K562 (cell line): ENCODE measurements at regions not wholly inside any gene's neighbourhood (a gene's known extent, or its start where the extent isn't known, plus 50 kb on each side); places are given as distances from the start of the nearest gene placed in this dataset.

ENCODE experiments used
- ATAC-seq: fragments of 200-7000 bp; cut with Tn5 transposase; 3 replicates; pipeline ENCODE4 v1.9.1; 2020; ENCODE audit warnings: moderate library complexity
- BruUV-seq: library from RNA; stranded (reverse); fragments of 400-500 nt; replicated peaks from 2 replicates; lab custom pipeline; 2021; lab: Mats Ljungman, UMichigan
- CTCF ChIA-PET: fragments of 300-600 bp; formaldehyde crosslinking; extraction: SDS; loops from one replicate; lab custom pipeline; 2021; ENCODE audit warnings: low intra/inter-chr PET ratio; lab: Yijun Ruan, JAX
- POLR2A ChIA-PET: fragments of 300-600, 350-650 bp; sonication (Branson Sonifier 250); formaldehyde crosslinking; extraction: SDS; loops from one replicate; lab custom pipeline; 2021; ENCODE audit warnings: antibody characterized with exemption, inconsistent platforms; lab: Yijun Ruan, JAX
- DNase-seq, 4 experiments: peaks; one replicate each; pipeline versions ENCODE4 v3.0.0 to v3.0.0-alpha.2; 2011 to 2018; ENCODE audit warnings: low spot score in 3 of 4, mixed read lengths in 3 of 4; ENCODE audit errors: extremely low read depth in 1 of 4
- FAIRE-seq: peaks from 2 replicates; lab custom pipeline; 2011; peaks lifted over from hg19 to GRCh38; lab: Jason Lieb, UNC
- H2AFZ ChIP-seq: 2 replicates; pipeline ENCODE4 v1.6.0; 2011; ENCODE audit warnings: low read depth, low read length, control low read depth, inconsistent platforms
- H3K27ac ChIP-seq: fragments of 200-600 bp; 3 replicates; pipeline ENCODE4 v1.8.0; 2011; ENCODE audit warnings: low read depth, mild to moderate bottlenecking, control low read depth, inconsistent platforms, low read length, moderate library complexity, mixed read lengths; ENCODE audit errors: extremely low read depth
- H3K27me3 ChIP-seq, 2 experiments: fragments of 300-600 bp in 1 of 2; 2 replicates in 1 of 2; 3 replicates in 1 of 2; pipeline versions ENCODE4 v1.6.0 to v1.8.0; 2011; ENCODE audit warnings: inconsistent platforms in 2 of 2, low read length in 2 of 2, mild to moderate bottlenecking in 1 of 2, mixed read lengths in 1 of 2, moderate library complexity in 1 of 2; ENCODE audit not compliant: control insufficient read depth in 2 of 2, insufficient read depth in 2 of 2
- H3K36me3 ChIP-seq: fragments of 300-600 bp; 3 replicates; pipeline ENCODE4 v1.8.0; 2011; ENCODE audit warnings: mild to moderate bottlenecking, low read length, inconsistent platforms; ENCODE audit not compliant: control insufficient read depth, insufficient read depth
- H3K4me1 ChIP-seq, 2 experiments: fragments of 200-600 bp in 1 of 2; replicated peaks in 1 of 2; 2 replicates in 1 of 2; 3 replicates in 1 of 2; pipeline versions ENCODE4 v1.5.1 to v1.8.0; 2011; ENCODE audit warnings: inconsistent platforms in 2 of 2, low read length in 2 of 2, mild to moderate bottlenecking in 1 of 2, mixed read lengths in 1 of 2, moderate library complexity in 1 of 2; ENCODE audit not compliant: control insufficient read depth in 2 of 2, insufficient read depth in 2 of 2
- H3K4me2 ChIP-seq: 2 replicates; pipeline ENCODE4 v1.6.1; 2011; ENCODE audit warnings: low read length, control low read depth, inconsistent platforms, mixed read lengths; ENCODE audit not compliant: insufficient read depth
- H3K4me3 ChIP-seq: fragments of 200-600 bp; sonication (generic), shearing (Covaris generic); 2 replicates; pipeline ENCODE4 v1.5.1; 2016; ENCODE audit warnings: control low read depth, inconsistent platforms
- H3K79me2 ChIP-seq: fragments of 200-600 bp; 3 replicates; pipeline ENCODE4 v1.8.0; 2011; ENCODE audit warnings: low read length, inconsistent platforms; ENCODE audit not compliant: control insufficient read depth, insufficient read depth
- H3K9ac ChIP-seq, 2 experiments: 2 replicates each; pipeline versions ENCODE4 v1.6.0 to v1.6.1; 2011; ENCODE audit warnings: low read depth in 2 of 2, low read length in 2 of 2, control low read depth in 1 of 2, inconsistent platforms in 1 of 2, mild to moderate bottlenecking in 1 of 2, mixed read lengths in 1 of 2; ENCODE audit not compliant: insufficient read depth in 1 of 2
- H3K9me1 ChIP-seq: one replicate; pipeline ENCODE4 v1.6.0; 2011; ENCODE audit warnings: inconsistent platforms, mild to moderate bottlenecking, low read length, moderate library complexity; ENCODE audit not compliant: control insufficient read depth, insufficient read depth
- H3K9me3 ChIP-seq: replicated peaks from 2 replicates; pipeline ENCODE4 v1.5.1; 2011; ENCODE audit warnings: low read depth, low read length, inconsistent platforms; ENCODE audit not compliant: control insufficient read depth, insufficient read depth
- H4K20me1 ChIP-seq: replicated peaks from 2 replicates; pipeline ENCODE4 v1.6.1; 2011; ENCODE audit warnings: low read length, inconsistent platforms, mixed read lengths; ENCODE audit not compliant: control insufficient read depth, insufficient read depth
- ASH1L ChIP-seq: fragments of 450-650 bp; IDR thresholded peaks from 2 replicates; pipeline ENCODE4 v1.6.1; 2018; ENCODE audit warnings: borderline replicate concordance, mild to moderate bottlenecking, low read depth; ENCODE audit not compliant: partially characterized antibody
- MXI1 ChIP-seq: IDR thresholded peaks from 2 replicates; pipeline ENCODE4 v1.6.1; 2011; ENCODE audit warnings: low read depth, mild to moderate bottlenecking, improper control_type of control experiment, low read length
- MYBL2 ChIP-seq, 2 experiments: fragments of 450-650 bp in 1 of 2; sonication (generic) in 1 of 2; formaldehyde crosslinking in 1 of 2; IDR thresholded peaks; 2 replicates each; pipeline versions ENCODE4 v1.6.1 to v1.8.1; 2017 to 2022; ENCODE audit warnings: borderline replicate concordance in 1 of 2, inconsistent platforms in 1 of 2, low read depth in 1 of 2, mild to moderate bottlenecking in 1 of 2, missing genetic modification reagents in 1 of 2, moderate library complexity in 1 of 2
- MYNN ChIP-seq, 2 experiments: sonication (generic); formaldehyde crosslinking in 1 of 2; IDR thresholded peaks; 2 replicates each; pipeline versions ENCODE4 v1.5.0 to v1.6.1; 2016 to 2020; ENCODE audit warnings: antibody characterized with exemption in 1 of 2, missing genetic modification reagents in 1 of 2
- NCOA6 ChIP-seq: fragments of 450-650 bp; IDR thresholded peaks from 2 replicates; pipeline ENCODE4 v1.6.1; 2017; ENCODE audit warnings: mild to moderate bottlenecking
- USF1 ChIP-seq: sonication (generic); formaldehyde crosslinking; IDR thresholded peaks from 2 replicates; pipeline ENCODE4 v1.9.0; 2022; ENCODE audit warnings: mild to moderate bottlenecking, missing genetic modification reagents
- YBX1 ChIP-seq: fragments of 450-650 bp; IDR thresholded peaks from 2 replicates; pipeline ENCODE4 v1.7.1; 2016; ENCODE audit warnings: mild to moderate bottlenecking
- ZBTB1 ChIP-seq: sonication (generic); formaldehyde crosslinking; IDR thresholded peaks from 2 replicates; pipeline ENCODE4 v1.8.1; 2023; ENCODE audit warnings: missing genetic modification reagents, low read depth, mild to moderate bottlenecking, borderline replicate concordance
- ZFP30 ChIP-seq: fragments of 250-450 bp; sonication (Bioruptor Pico); IDR thresholded peaks from 2 replicates; pipeline ENCODE4 v1.8.0; 2022; ENCODE audit warnings: moderate library complexity, mild to moderate bottlenecking, inconsistent platforms, borderline replicate concordance
- ZNF232 ChIP-seq: sonication (generic); formaldehyde crosslinking; IDR thresholded peaks from 2 replicates; pipeline ENCODE4 v1.8.0; 2022; ENCODE audit warnings: mild to moderate bottlenecking, missing genetic modification reagents
- ZNF518B ChIP-seq: fragments of 250-450 bp; sonication (Bioruptor Pico); IDR thresholded peaks from 2 replicates; pipeline ENCODE4 v1.5.0; 2021; ENCODE audit warnings: mild to moderate bottlenecking, moderate library complexity
- ZNF57 ChIP-seq: fragments of 450-650 bp; formaldehyde crosslinking; IDR thresholded peaks from 2 replicates; pipeline ENCODE4 v1.4.0; 2020; ENCODE audit warnings: mild to moderate bottlenecking, moderate library complexity
- ZNF717 ChIP-seq: fragments of 250-450 bp; sonication (Bioruptor Pico); IDR thresholded peaks from 2 replicates; pipeline ENCODE4 v1.5.0; 2021
- WGBS: fragments of 100-300 bp; shearing (Covaris generic); methylation state at CpG from one replicate; pipeline ENCODE4 v1.1.6; 2016; ENCODE audit warnings: low coverage, mixed read lengths; ENCODE audit not compliant: insufficient coverage; ENCODE audit errors: missing lambda C conversion rate; 5-methylcytosine and 5-hydroxymethylcytosine counted together
- in situ Hi-C: fragments of 300-500 bp; cut with MboI; formaldehyde crosslinking; loops from 4 replicates; pipeline ENCODE4 v1.15.0; 2018; ENCODE audit warnings: inconsistent platforms, mixed read lengths
- intact Hi-C: fragments of 100-400 bp; cut with micrococcal nuclease; formaldehyde crosslinking; loops from 2 replicates; pipeline ENCODE4 v1.14.2; 2022

GRCh38 chr5:160950311-160950710, 98.3 kb upstream of the ATP10B start:
- in situ Hi-C loops (no loop called here), intact Hi-C loops (no loop called here)
- Histone ChIP-seq H3K36me3 (no peaks in the 10 kb centered on the region), H4K20me1 (no peaks in the 10 kb centered on the region), H3K27ac (no peak overlapping the region), H3K4me2 (no peak overlapping the region), H3K4me1 (no peaks in the 10 kb centered on the region), H3K27me3 (no peaks in the 10 kb centered on the region), H3K9me1 (no peaks in the 10 kb centered on the region), H3K9me3 (no peaks in the 10 kb centered on the region), H3K4me3 (no peak overlapping the region), H2AFZ (no peak overlapping the region), H3K79me2 (no peaks in the 10 kb centered on the region), H3K9ac (no peak overlapping the region)
- no peak for TF ChIP-seq MYBL2 (IDR thresholded peaks at IDR 0.05; ENCODE audit: low read depth)
- TF ChIP-seq MYBL2 (CRISPR knock-in tag; IDR thresholded peaks at IDR 0.05; ENCODE audit: borderline replicate concordance) = no peak
- CTCF ChIA-PET = no interaction called here
- POLR2A ChIA-PET = no interaction called here
- ATAC-seq (no peak), DNase-seq (no peak), FAIRE-seq (no peak)
- no TSS peak for BruUV-seq
- WGBS = 7% methylated on average over 2 of the region's 2 CpGs

- Histone ChIP-seq H3K36me3 (no peaks in the 10 kb centered on the region), H2AFZ (no peak overlapping the region), H3K9me3 (no peaks in the 10 kb centered on the region), H3K4me1 (no peaks in the 10 kb centered on the region), H3K4me3 (no peak overlapping the region), H3K79me2 (no peaks in the 10 kb centered on the region), H3K9ac (no peak overlapping the region), H4K20me1 (no peaks in the 10 kb centered on the region), H3K9me1 (no peaks in the 10 kb centered on the region), H3K4me2 (no peak overlapping the region), H3K27me3 (no peaks in the 10 kb centered on the region), H3K27ac (no peak overlapping the region)
- intact Hi-C loops (no loop called here), in situ Hi-C loops (no loop called here)
- 39% methylated on average over 5 of the region's 5 CpGs for WGBS
- BruUV-seq = no TSS peak
- no peak for DNase-seq
- CTCF ChIA-PET = no interaction called here
- no peak for FAIRE-seq
- POLR2A ChIA-PET = no interaction called here
- ATAC-seq = no peak
- no peak for TF ChIP-seq ZBTB1 (CRISPR knock-in tag)
- TF ChIP-seq MXI1 = no peak
- no peak for TF ChIP-seq ZNF232 (CRISPR knock-in tag)
- TF ChIP-seq ZFP30 (CRISPR knock-in tag) = no peak
- no peak for TF ChIP-seq ZNF518B
- TF ChIP-seq ZNF57 = no peak
- TF ChIP-seq YBX1 = no peak
- TF ChIP-seq USF1 = no peak
- no peak for TF ChIP-seq NCOA6
- TF ChIP-seq MYNN (IDR thresholded peaks at IDR 0.05) = no peak
- TF ChIP-seq MYNN (CRISPR knock-in tag; IDR thresholded peaks at IDR 0.05) = no peak
- TF ChIP-seq ASH1L = no peak
- TF ChIP-seq ZNF717 (CRISPR knock-in tag) = no peak
Observed at GRCh38 chr5:160940725-160941124, 88.7 kb upstream of the ATP10B start.
